NCI-H1092 treated with DMSO at 0.1 percent for 48 hours (cell line): ENCODE measurements at regions not wholly inside any gene's neighbourhood (a gene's known extent, or its start where the extent isn't known, plus 50 kb on each side); places are given as distances from the start of the nearest gene placed in this dataset.
"Not testable (repeated sequence)": the region's sequence is repeated elsewhere in the genome, so short reads cannot be mapped to it uniquely, and the experiment has no call there.

Experiments used
- DNase-seq: peaks from one replicate; lab custom pipeline; 2025; lab: John Stamatoyannopoulos, UW

GRCh38 chr18:56488739-56489138 lies 149.7 kb downstream of the TXNL1 start:
- no peak for DNase-seq

DNA sequence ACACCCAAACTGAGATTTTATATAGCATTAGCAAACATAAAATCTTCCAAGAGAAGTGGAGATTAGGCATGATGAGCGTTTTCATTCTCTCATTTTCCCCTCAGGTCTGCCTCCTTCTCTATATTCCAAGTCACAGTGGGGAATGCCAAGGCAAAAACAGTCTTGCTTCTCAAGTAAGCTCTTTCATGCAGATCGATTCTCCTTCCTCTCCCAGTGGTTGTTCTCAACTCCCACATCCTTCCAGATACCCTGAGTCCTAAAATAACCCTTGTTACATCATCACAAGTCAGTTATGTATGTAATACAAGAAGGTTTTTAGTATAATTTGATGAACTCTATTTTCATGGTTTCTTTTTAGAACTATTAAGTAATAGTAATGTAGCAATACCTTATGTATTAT lies 150.6 kb downstream of the TXNL1 start:
- DNase-seq = no peak

DNA sequence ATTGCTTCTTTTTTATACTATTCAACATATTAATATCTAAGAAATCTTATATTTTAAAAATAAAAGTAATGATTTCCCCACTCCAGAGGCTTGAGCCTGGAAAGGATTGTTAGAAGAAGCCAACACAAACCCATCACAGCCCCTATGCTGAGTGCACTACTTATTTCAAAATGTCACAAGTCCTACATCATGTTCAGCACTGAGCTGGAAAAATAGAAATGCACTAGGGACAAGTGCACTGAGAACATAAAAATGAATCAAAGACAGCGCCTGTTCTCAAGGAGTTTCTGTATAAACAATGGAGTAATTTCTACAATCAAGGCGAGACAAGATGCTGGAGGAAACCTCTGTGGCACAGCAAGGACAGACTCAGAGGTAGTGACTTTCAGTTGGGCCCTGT lies 155.0 kb downstream of the TXNL1 start:
- no peak for DNase-seq

- DNase-seq = not testable (repeated sequence)
Measured at GRCh38 chr18:56482813-56483212, 155.6 kb downstream of the TXNL1 start.

DNA sequence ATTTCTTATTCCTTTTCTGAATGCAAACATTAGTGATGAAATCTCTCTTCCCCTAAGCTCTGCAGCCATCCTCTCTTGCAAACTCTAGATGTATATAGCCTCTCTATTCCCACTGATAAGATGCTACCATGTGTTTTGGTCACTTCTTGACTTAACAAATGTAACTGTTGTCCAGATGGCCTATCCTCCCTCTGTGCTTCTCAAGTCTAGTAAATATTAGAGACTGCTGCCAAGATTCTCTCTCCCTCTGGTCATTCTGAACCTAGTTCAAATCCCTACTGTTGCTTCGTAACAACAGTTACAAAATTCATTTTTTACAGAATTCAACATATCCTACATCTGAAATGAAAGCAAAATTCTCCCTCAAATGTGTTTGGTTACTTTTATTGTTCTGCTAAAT lies 156.6 kb downstream of the TXNL1 start:
- DNase-seq = no peak

DNA sequence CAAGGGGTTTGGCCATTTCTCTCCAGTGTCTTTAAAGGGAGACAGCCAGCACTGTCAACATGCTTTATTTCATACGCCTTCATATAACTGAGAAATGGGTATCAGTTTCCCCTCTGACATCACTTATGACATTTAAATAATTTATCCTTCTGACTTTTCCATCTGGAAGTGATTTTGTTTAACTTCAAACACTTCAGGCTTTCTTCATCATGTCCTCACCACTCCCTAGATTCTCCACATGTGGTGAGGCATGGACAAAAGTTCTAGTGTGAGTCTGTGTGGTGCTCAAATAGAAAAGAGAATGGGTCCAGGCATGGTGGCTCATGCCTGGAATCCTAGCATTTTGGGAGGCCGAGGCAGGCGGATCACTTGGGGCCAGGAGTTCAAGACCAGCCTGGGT lies 158.6 kb downstream of the TXNL1 start:
- no peak for DNase-seq

GRCh38 chr18:56475250-56475649 lies 163.1 kb downstream of the TXNL1 start:
- no peak for DNase-seq

DNA sequence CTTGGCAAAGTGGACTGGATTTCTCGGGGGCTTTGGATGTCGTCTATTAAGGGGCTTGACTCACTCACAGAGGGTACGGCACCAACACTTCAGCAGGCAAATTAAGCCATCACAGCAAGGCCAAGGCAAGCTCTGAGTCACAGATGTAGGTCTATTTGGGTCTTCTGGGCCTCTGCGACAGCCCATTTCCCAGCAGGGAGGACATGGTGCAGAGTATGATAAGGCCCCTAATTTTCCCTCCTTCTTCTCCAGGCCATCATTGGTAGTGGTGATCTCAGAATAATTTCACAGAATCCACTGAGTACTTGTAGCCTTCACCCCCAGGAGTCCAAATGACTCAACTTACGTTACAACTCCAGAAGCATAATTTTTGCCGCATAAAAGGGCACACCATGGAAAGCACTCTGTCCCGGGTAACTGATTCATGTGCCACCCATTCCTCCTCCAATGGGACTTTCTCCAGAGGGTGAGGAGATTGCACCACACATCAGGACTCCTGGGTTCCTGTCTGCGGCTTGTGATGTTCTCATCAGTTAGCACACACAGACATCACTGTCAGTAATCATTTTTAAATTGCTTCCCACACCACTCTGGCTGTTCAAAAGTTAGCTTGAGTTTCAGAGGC lies 164.9 kb downstream of the TXNL1 start:
- no peak for DNase-seq

GRCh38 chr18:56470406-56471351 lies 167.7 kb downstream of the TXNL1 start:
- DNase-seq = no peak

- DNase-seq = no peak
Measured at GRCh38 chr18:56469582-56469981, 168.8 kb downstream of the TXNL1 start.

DNA sequence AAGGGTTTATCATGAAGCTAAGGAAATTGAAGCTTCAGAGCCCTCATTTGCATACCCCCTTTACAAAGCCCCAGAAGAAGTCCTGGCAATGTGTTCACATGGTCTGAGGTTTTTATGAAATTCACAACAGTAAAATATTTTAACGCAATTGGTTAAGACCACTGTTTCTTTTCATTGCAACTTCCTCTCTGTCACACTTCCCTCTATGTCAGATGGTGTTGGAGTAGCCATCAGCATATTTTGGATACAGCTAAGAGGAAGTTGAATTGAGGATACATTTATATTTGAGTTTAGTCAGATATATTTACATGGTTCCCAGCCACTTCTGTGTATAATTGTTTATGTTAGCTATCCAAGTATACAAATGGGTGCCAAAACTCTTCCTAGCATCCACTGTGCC lies 170.0 kb downstream of the TXNL1 start:
- DNase-seq = no peak

DNA sequence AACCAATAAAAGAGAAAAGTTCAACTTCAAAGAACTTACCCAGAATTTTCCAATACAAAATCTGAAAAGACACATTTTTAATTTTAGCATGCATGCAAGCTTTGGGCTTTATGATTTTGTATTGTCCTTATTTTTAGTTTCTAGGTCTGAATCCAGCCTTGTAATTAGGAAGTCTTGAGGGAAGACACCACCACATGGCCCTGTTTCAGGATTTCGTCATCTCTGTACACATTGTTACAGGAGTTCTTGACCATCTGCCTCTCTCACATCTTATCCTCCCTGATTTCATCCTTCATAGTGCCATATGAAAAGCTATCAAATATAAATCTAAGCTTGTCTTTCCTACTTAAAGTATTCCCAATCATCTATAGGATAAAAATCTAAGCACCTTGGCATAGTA lies 176.1 kb downstream of the TXNL1 start:
- no peak for DNase-seq

GRCh38 chr18:56461151-56461550 lies 177.2 kb downstream of the TXNL1 start:
- DNase-seq = no peak

- no peak for DNase-seq
Measured at GRCh38 chr18:56460581-56460980, 177.8 kb downstream of the TXNL1 start.

DNA sequence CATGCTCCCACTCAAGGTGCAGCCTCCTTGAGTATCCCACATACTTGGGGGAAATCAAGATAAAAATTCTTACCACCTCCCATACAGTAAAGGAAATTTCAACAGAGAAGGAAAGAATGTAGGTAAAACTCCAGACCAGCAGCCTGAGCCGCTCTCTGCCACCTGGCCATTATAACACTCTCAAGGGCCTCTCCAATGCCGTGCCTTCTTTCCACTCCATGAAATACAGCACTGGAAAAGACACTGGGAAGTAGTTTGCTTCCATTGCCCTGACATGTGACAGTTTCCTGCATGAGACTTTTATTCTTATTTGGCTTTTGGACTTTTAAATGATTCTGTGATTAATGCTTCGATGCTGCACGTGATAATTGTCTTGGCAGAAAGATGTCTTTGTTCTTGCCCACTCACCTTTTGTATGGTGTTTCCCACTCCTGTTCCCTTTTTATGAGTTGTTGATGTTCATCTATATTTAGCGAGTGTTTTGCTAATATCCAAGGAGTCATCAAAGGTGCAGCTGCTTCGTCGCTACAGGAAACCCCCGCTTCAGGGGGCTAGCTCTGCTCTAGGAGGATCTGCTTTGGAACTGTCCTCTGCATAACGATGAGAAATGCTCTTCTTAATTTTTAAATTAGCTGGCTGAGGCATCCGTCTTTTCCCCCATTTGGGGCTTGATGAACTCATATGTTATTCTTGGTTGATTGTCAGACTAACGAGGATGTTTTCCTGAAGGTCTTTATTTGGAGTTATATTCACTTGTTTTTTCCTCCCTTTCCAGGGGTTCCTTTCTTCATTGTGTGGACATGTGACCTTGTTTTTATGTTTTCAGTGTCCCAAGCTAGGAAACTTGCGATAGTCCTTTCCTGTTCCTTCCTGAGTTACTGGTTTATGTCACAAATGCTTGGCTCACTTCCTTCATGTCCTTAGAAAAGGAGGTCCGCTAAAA lies 179.4 kb downstream of the TXNL1 start:
- no peak for DNase-seq

GRCh38 chr18:56455874-56456273 lies 182.5 kb downstream of the TXNL1 start:
- DNase-seq = no peak

DNA sequence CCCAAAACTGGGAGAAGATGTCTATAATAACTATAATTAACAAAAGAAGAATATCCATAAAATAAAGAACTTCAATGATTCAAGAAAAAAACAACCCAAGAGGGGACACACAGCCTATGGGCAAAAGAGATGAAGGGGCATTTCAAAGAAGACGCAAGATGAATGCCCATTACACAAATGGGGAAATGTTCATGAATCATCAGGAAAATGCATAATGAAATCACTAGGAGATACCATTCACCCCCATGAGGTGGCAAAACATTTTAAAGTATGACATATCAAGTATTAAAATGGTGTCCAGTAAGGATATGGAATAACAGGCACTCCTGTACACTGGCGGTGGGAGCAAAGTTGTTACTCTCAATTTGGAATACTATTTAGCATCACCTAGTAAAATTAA lies 183.3 kb downstream of the TXNL1 start:
- no peak for DNase-seq

DNA sequence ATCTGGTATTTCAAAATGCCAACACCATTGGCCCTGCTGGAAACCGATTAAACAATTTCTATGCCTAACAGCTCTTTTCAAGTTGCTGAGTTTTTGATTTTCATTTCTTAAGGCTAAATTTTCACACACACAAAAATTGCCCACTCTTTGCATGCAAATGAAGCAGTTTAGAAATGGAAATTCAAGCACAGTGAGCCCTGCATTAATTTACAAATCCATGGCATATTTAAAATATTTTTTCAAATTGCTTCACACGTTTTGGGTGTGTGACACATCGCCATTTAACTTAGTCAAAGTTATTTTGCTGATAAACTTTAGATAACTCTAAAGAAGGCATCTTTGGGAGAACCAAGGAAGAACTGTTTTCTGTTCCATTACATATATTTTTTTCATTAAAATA lies 184.8 kb downstream of the TXNL1 start:
- no peak for DNase-seq

GRCh38 chr18:56451188-56451587 lies 187.2 kb downstream of the TXNL1 start:
- DNase-seq = no peak

DNA sequence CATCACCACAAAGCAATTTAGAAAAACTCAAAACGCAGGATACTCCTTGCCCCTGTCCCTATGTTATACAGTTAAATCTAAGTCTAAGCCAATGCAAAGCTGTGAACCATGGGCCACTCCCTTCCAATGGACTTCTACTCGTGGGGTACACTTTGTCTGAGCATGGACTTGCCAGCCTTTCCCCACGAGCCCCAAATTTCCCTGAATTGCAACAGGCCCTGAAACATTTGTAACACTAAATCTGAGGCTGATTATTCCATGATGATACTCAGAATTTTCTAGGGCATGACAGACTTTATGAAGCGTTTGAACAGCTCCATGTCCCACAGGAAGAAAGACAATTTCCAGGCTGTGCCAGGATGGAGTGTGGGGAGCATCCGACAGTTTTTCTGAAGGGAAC lies 189.6 kb downstream of the TXNL1 start:
- DNase-seq = no peak

DNA sequence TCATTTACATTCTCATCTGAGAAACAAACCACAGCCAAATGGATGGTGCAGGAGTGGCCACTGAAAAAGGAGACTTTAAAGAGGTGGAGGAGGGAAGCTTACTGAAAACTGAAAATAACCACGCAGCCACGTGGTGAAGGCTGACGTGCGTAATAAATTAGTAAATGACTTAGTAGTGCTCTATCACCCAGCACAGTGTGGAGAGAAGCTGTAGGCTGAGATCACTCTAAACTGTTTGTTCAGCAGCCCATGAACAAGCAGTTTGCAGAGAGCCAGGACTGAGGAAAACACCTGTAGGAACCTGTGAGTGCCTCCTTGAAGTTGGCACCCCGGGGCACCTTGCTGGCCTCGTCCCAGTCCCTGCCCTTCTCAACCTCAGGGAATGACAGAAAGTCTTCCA lies 193.0 kb downstream of the TXNL1 start:
- DNase-seq = no peak

DNA sequence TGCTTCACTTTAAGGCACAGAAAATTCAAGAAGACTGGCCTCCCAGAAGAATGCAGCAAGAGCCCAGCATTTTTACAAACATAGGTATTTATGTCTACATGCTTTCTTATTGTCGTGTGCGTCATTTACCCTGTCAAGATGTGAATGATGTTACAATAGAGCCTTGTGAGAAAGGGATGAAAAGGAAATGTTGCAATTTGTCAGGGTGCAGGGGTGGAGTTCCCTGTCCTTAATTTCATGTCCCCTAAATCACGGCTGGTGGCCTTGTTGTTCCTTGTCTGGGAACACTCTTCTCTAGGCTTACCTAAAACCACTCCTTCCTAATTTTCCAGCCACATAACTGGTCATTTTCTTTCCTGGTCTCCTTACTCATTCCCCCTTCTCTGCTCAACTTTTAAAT lies 194.2 kb downstream of the TXNL1 start:
- no peak for DNase-seq
